Stimulated activated naive B cell treated with anti-CD40 and anti-IgM and Interleukin-4, amounts not matched to agents 10 μg/mL and 1 μg/mL and 100 μg/mL, for 72 hours (primary cell): ENCODE measurements at regions not wholly inside any gene's neighbourhood (a gene's known extent, or its start where the extent isn't known, plus 50 kb on each side); places are given as distances from the start of the nearest gene placed in this dataset.

ENCODE experiments used
- ATAC-seq, 2 donors: fragments of 150-1000 bp; cut with Tn5 transposase; replicated peaks; 2 replicates each; pipeline ENCODE4 v1.10.0; 2021; ENCODE audit warnings: moderate library complexity in 1 of 2
- DNase-seq: peaks from one replicate; pipeline ENCODE4 v3.0.0; 2021
- H3K27ac Mint-ChIP-seq: one replicate; pipeline ENCODE4 v1.8.0; 2022; ENCODE audit warnings: mild to moderate bottlenecking, mixed read lengths
- H3K27me3 Mint-ChIP-seq, 2 donors: one replicate each; pipeline ENCODE4 v1.8.0; 2022; ENCODE audit warnings: mixed read lengths in 2 of 2
- H3K36me3 Mint-ChIP-seq, 2 donors: one replicate each; pipeline ENCODE4 v1.8.0; 2022; ENCODE audit warnings: mixed read lengths in 2 of 2, mild to moderate bottlenecking in 1 of 2
- H3K4me1 Mint-ChIP-seq, 2 donors: one replicate each; pipeline ENCODE4 v1.8.0; 2022; ENCODE audit warnings: mixed read lengths in 2 of 2, mild to moderate bottlenecking in 1 of 2
- H3K4me3 Mint-ChIP-seq, 2 donors: one replicate each; pipeline ENCODE4 v1.8.0; 2022; ENCODE audit warnings: mild to moderate bottlenecking in 2 of 2, mixed read lengths in 2 of 2, moderate library complexity in 1 of 2
- H3K9me3 Mint-ChIP-seq, 2 donors: one replicate each; pipeline ENCODE4 v1.8.0; 2022; ENCODE audit warnings: mixed read lengths in 2 of 2, mild to moderate bottlenecking in 1 of 2

DNA sequence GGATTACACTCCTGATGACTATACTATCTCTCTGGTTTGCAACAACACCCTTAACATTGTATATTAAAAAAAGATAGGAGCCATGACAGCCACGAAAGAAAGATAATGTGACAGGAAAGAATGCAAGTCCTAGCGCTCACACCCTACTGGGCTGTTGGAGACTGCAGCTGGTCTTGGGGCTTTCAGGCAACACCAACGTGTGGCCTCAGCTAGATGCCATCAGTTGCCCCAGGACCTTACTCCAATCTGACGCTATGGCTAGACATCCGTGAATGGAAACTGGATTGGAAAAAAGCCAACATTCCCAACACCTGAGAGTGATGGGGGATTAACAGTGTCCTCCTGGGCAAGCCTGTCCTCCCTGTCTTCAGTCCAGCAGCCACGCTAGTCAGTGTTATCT, 357.4 kb upstream of the GULP1 start:
- H3K4me1 Mint-ChIP-seq, result no peaks in the 10 kb centered on the region
- no peaks in the 10 kb centered on the region for H3K27me3 Mint-ChIP-seq
- ATAC-seq, result no peak
- no peak overlapping the region for H3K4me3 Mint-ChIP-seq
- H3K36me3 Mint-ChIP-seq, result no peaks in the 10 kb centered on the region
- H3K27ac Mint-ChIP-seq, result no peak overlapping the region
- DNase-seq, result no peak
- H3K9me3 Mint-ChIP-seq, result no peaks in the 10 kb centered on the region

DNA sequence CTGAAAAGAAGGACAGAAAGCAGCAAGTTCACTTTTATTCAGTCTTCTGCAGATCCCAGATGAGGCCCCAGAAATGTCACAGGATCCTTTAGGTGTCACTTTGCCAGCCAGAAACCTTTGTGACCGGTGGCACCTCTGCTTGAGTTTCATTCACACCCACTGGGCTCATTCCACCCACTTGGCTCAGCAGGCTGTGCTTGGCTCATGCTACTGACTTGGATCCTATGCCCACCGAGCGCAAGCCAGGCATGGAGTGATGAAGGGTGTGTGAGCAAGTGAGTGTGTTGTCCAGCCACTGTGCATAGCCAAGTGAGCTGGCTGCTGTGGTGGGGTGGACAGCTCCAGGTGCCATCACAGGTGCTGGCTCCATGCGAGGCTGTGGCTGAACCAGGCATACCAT, 357.0 kb upstream of the GULP1 start:
- ATAC-seq, result no peak
- no peak for DNase-seq
- no peak overlapping the region for H3K27ac Mint-ChIP-seq
- H3K4me1 Mint-ChIP-seq, result no peaks in the 10 kb centered on the region
- H3K4me3 Mint-ChIP-seq, result no peak overlapping the region
- H3K36me3 Mint-ChIP-seq, result no peaks in the 10 kb centered on the region
- H3K27me3 Mint-ChIP-seq, result no peaks in the 10 kb centered on the region
- H3K9me3 Mint-ChIP-seq, result no peaks in the 10 kb centered on the region

DNA sequence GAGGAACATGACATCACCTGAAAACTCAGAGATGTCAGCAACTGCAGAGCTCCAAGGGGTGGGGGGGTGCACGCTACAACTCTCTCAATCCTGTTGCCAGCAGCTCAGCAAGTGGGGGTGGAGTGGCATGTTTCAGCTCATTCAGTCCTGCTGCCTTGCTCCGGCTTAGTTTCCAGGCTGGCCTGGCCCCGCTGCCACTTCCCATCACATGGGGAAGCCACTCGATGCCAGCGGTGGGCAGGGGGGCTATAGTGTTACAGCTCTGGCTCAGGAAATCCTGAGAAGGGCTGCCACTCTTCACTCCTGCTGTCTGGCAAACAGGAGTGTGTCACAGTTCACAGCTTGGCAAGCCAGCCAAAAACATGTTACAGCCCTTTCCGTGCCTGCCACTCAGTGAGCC, 356.5 kb upstream of the GULP1 start:
- Mint-ChIP-seq H3K4me3 (no peak overlapping the region), H3K9me3 (no peaks in the 10 kb centered on the region), H3K4me1 (no peaks in the 10 kb centered on the region), H3K36me3 (no peaks in the 10 kb centered on the region), H3K27ac (no peak overlapping the region), H3K27me3 (no peaks in the 10 kb centered on the region)
- no peak for DNase-seq
- no peak for ATAC-seq

DNA sequence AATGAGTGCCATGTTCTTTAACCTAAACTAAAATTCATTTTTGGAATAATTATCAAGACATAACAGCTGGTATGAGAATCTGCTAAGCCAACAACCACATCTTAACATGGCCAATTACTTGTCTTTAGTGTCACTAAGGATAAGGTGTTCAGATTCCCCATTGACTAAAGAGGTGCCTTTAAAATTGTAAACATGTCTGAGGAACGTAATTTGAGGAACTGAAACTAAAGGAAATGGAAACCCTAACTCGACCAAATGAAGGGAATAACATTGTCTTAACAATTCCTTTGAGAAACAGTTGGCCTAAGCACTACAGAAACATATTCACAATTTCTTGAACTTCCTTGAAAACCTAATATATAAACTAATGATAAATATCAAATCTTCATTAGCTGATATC, 355.4 kb upstream of the GULP1 start:
- Mint-ChIP-seq H3K9me3 (no peaks in the 10 kb centered on the region), H3K27me3 (no peaks in the 10 kb centered on the region), H3K4me3 (no peak overlapping the region), H3K36me3 (no peaks in the 10 kb centered on the region), H3K4me1 (no peaks in the 10 kb centered on the region), H3K27ac (no peak overlapping the region)
- no peak for DNase-seq
- ATAC-seq, result no peak

- no peak for DNase-seq
- no peaks in the 10 kb centered on the region for H3K4me1 Mint-ChIP-seq
- no peak overlapping the region for H3K4me3 Mint-ChIP-seq
- no peak for ATAC-seq
- H3K36me3 Mint-ChIP-seq, result no peaks in the 10 kb centered on the region
- H3K27ac Mint-ChIP-seq, result no peak overlapping the region
- no peaks in the 10 kb centered on the region for H3K9me3 Mint-ChIP-seq
- H3K27me3 Mint-ChIP-seq, result no peaks in the 10 kb centered on the region
Measured at GRCh38 chr2:187939180-187939579, 352.5 kb upstream of the GULP1 start.

GRCh38 chr2:187942876-187943275, 348.8 kb upstream of the GULP1 start:
- no peaks in the 10 kb centered on the region for H3K36me3 Mint-ChIP-seq
- H3K4me3 Mint-ChIP-seq, result no peak overlapping the region
- ATAC-seq (no peak), DNase-seq (no peak)
- H3K27ac Mint-ChIP-seq, result no peak overlapping the region
- H3K9me3 Mint-ChIP-seq, result peaks cover 0 to 3% of the 10 kb centered on the region in 2 donors
- H3K27me3 Mint-ChIP-seq, result no peaks in the 10 kb centered on the region
- no peaks in the 10 kb centered on the region for H3K4me1 Mint-ChIP-seq

DNA sequence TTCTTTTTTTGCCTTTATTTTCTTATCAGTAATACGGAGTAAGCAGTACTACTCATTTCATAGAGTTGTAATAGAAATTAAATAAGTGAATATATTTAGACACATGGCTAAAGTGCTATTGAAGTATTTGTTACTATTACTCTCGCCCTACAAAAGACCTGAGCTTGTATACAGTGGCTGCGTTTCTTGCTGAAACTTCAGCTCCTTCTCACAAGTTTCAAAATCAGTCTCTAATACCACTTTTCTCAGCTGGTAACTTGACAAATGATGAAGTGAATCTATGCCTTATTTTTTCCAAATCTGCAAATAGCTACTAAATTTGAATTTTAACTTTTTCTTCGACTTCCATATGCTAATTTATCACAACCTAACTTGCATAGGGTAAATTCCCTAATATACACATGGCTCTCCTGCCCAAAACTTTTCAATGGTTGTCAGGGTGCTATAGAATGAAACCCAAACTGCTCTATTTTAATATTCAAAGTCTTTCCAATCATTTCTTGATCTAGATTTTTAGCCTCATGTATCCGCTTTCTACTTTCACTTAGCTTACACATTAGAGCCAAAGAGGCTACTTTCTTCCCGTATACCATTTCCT, 347.8 kb upstream of the GULP1 start:
- H3K9me3 Mint-ChIP-seq, result peaks cover 0 to 3% of the 10 kb centered on the region in 2 donors
- H3K27ac Mint-ChIP-seq, result no peak overlapping the region
- H3K27me3 Mint-ChIP-seq, result no peaks in the 10 kb centered on the region
- DNase-seq (no peak), ATAC-seq (peak in 1 of 2 donors; percentile 39)
- H3K36me3 Mint-ChIP-seq, result no peaks in the 10 kb centered on the region
- H3K4me3 Mint-ChIP-seq, result no peak overlapping the region
- H3K4me1 Mint-ChIP-seq, result no peaks in the 10 kb centered on the region

- H3K9me3 Mint-ChIP-seq, result peaks cover 7 to 16% of the 10 kb centered on the region in 2 donors
- ATAC-seq (no peak), DNase-seq (no peak)
- no peaks in the 10 kb centered on the region for H3K36me3 Mint-ChIP-seq
- no peaks in the 10 kb centered on the region for H3K27me3 Mint-ChIP-seq
- no peak overlapping the region for H3K4me3 Mint-ChIP-seq
- H3K4me1 Mint-ChIP-seq, result no peaks in the 10 kb centered on the region
- no peak overlapping the region for H3K27ac Mint-ChIP-seq
Measured at GRCh38 chr2:187949859-187950258, 341.8 kb upstream of the GULP1 start.

GRCh38 chr2:187951470-187952218, 340.0 kb upstream of the GULP1 start:
- no peaks in the 10 kb centered on the region for H3K4me1 Mint-ChIP-seq
- ATAC-seq, result no peak
- peaks cover 10 to 18% of the 10 kb centered on the region in 2 donors for H3K9me3 Mint-ChIP-seq
- H3K36me3 Mint-ChIP-seq, result no peaks in the 10 kb centered on the region
- H3K4me3 Mint-ChIP-seq, result no peak overlapping the region
- H3K27ac Mint-ChIP-seq, result no peak overlapping the region
- H3K27me3 Mint-ChIP-seq, result no peaks in the 10 kb centered on the region
- no peak for DNase-seq

DNA sequence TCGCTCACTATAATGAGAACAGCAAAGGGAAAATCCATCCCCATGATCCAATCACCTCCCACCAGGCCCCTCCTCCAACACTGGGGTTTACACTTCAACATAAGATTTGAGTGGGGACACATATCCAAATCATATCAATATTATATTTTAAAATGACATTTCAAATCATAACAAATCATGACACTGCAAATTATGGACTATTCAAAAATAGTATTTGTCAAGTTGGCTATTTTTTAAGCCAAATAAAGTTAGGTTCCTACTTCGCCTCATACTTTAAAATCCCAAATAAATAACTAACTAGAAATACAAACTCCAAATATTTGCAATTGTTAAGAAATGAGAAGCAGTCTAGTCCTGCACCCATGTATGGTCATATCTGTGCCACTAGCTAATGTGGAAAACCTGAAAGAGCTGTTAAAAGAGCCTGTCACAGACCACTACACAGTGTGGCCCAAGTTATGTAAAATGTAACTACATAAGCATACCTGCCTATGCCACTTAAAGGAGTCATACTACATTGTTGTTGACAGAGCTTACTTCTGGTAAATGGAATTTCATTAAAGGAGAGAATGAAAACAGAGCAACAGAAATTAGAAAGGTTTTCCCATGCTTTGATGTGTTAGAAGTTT, 334.7 kb upstream of the GULP1 start:
- DNase-seq, result no peak
- H3K27me3 Mint-ChIP-seq, result no peaks in the 10 kb centered on the region
- no peaks in the 10 kb centered on the region for H3K36me3 Mint-ChIP-seq
- H3K4me3 Mint-ChIP-seq, result no peak overlapping the region
- H3K27ac Mint-ChIP-seq, result no peak overlapping the region
- H3K9me3 Mint-ChIP-seq, result peaks cover 6 to 7% of the 10 kb centered on the region in 2 donors
- peaks cover 0 to 6% of the 10 kb centered on the region in 2 donors for H3K4me1 Mint-ChIP-seq
- ATAC-seq, result no peak

- Mint-ChIP-seq H3K36me3 (no peaks in the 10 kb centered on the region), H3K27me3 (no peaks in the 10 kb centered on the region), H3K27ac (no peak overlapping the region), H3K9me3 (peaks cover 3 to 6% of the 10 kb centered on the region in 2 donors), H3K4me1 (peaks cover 0 to 6% of the 10 kb centered on the region in 2 donors), H3K4me3 (no peak overlapping the region)
- DNase-seq (no peak), ATAC-seq (peak in 1 of 2 donors; percentile 48)
Measured at GRCh38 chr2:187959821-187960220, 331.9 kb upstream of the GULP1 start.

DNA sequence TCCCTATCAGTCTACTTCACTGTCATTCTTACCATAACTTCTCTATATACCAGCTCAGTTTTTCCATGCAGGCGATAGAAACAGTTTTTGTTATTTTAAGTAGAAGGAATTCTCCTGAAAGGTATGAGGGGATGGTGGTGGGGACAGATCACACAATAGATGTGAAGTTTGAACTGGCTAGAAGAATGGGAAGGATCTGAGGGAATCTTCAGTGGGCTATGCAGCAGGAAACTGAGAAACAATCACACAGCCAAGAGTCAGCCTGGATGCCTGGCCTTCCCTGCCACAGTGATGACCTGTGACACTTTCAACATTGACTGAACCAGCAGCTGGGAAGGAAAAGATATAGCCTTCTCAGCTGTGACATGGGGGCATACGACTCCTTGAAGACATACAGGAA, 329.1 kb upstream of the GULP1 start:
- Mint-ChIP-seq H3K4me1 (peaks cover 0 to 6% of the 10 kb centered on the region in 2 donors), H3K36me3 (no peaks in the 10 kb centered on the region), H3K27ac (no peak overlapping the region), H3K4me3 (no peak overlapping the region), H3K27me3 (no peaks in the 10 kb centered on the region), H3K9me3 (peaks cover 2 to 3% of the 10 kb centered on the region in 2 donors)
- ATAC-seq (no peak), DNase-seq (no peak)

- no peaks in the 10 kb centered on the region for H3K36me3 Mint-ChIP-seq
- peaks cover under 1 to 2% of the 10 kb centered on the region in 2 donors for H3K9me3 Mint-ChIP-seq
- DNase-seq (no peak), ATAC-seq (no peak)
- no peaks in the 10 kb centered on the region for H3K27me3 Mint-ChIP-seq
- H3K27ac Mint-ChIP-seq, result no peak overlapping the region
- H3K4me1 Mint-ChIP-seq, result peaks cover 0 to 3% of the 10 kb centered on the region in 2 donors
- H3K4me3 Mint-ChIP-seq, result no peak overlapping the region
Measured at GRCh38 chr2:187964746-187965145, 326.9 kb upstream of the GULP1 start.

- H3K4me1 Mint-ChIP-seq, result no peaks in the 10 kb centered on the region
- no peaks in the 10 kb centered on the region for H3K27me3 Mint-ChIP-seq
- H3K9me3 Mint-ChIP-seq, result peaks cover 0 to 2% of the 10 kb centered on the region in 2 donors
- ATAC-seq, result no peak
- H3K27ac Mint-ChIP-seq, result no peak overlapping the region
- H3K36me3 Mint-ChIP-seq, result no peaks in the 10 kb centered on the region
- H3K4me3 Mint-ChIP-seq, result no peak overlapping the region
- no peak for DNase-seq
Measured at GRCh38 chr2:187966924-187967323, 324.8 kb upstream of the GULP1 start.

GRCh38 chr2:187971893-187972292, 319.8 kb upstream of the GULP1 start:
- Mint-ChIP-seq H3K27ac (no peak overlapping the region), H3K36me3 (no peaks in the 10 kb centered on the region), H3K27me3 (no peaks in the 10 kb centered on the region), H3K9me3 (peaks cover 0 to 2% of the 10 kb centered on the region in 2 donors), H3K4me3 (no peak overlapping the region), H3K4me1 (no peaks in the 10 kb centered on the region)
- ATAC-seq (no peak), DNase-seq (no peak)
